GM23338 (cell line): ENCODE measurements at regions not wholly inside any gene's neighbourhood (a gene's known extent, or its start where the extent isn't known, plus 50 kb on each side); places are given as distances from the start of the nearest gene placed in this dataset.

ENCODE experiments used
- ATAC-seq: fragments of 200-7000 bp; cut with Tn5 transposase; 3 replicates; pipeline ENCODE4 v1.9.1; 2020
- DNase-seq: peaks from one replicate; pipeline ENCODE4 v3.0.0-alpha.2; 2015; ENCODE audit warnings: low spot score
- H2AFZ ChIP-seq: fragments of 200-600 bp; sonication (generic); 2 replicates; pipeline ENCODE4 v1.8.0; 2016; ENCODE audit warnings: antibody characterized with exemption, mild to moderate bottlenecking, moderate library complexity
- H3F3A ChIP-seq: fragments of 200-600 bp; sonication (generic); replicated peaks from 2 replicates; pipeline ENCODE4 v1.8.0; 2017; ENCODE audit warnings: antibody characterized with exemption, mixed run types, low read depth
- H3K27ac ChIP-seq: fragments of 200-600 bp; sonication (generic); 2 replicates; pipeline ENCODE4 v1.6.1; 2016; ENCODE audit warnings: low read depth
- H3K27me3 ChIP-seq: fragments of 200-600 bp; sonication (generic); 2 replicates; pipeline ENCODE4 v1.8.0; 2016; ENCODE audit warnings: mild to moderate bottlenecking, mixed run types, moderate library complexity; ENCODE audit not compliant: insufficient read depth
- H3K36me3 ChIP-seq: fragments of 200-600 bp; sonication (generic); 2 replicates; pipeline ENCODE4 v1.8.0; 2016; ENCODE audit warnings: mild to moderate bottlenecking; ENCODE audit not compliant: insufficient read depth
- H3K4me1 ChIP-seq: fragments of 200-600 bp; sonication (generic); 2 replicates; pipeline ENCODE4 v1.8.0; 2016; ENCODE audit warnings: mild to moderate bottlenecking, moderate library complexity; ENCODE audit not compliant: insufficient read depth
- H3K4me2 ChIP-seq: fragments of 200-600 bp; sonication (generic); 2 replicates; pipeline ENCODE4 v1.7.1; 2017; ENCODE audit warnings: mixed run types
- H3K4me3 ChIP-seq: fragments of 200-600 bp; sonication (generic); 2 replicates; pipeline ENCODE4 v1.6.1; 2016; ENCODE audit warnings: mixed run types
- H3K79me2 ChIP-seq: fragments of 200-600 bp; sonication (generic); replicated peaks from 2 replicates; pipeline ENCODE4 v1.8.0; 2017; ENCODE audit warnings: mild to moderate bottlenecking; ENCODE audit not compliant: insufficient read depth
- H3K9me2 ChIP-seq: fragments of 200-600 bp; sonication (generic); 2 replicates; pipeline ENCODE4 v1.8.0; 2017; ENCODE audit not compliant: insufficient read depth
- H4K20me1 ChIP-seq: fragments of 200-600 bp; sonication (generic); replicated peaks from 2 replicates; pipeline ENCODE4 v1.8.0; 2017; ENCODE audit warnings: mild to moderate bottlenecking; ENCODE audit not compliant: insufficient read depth
- H3K27ac Mint-ChIP-seq: 2 replicates; pipeline ENCODE4 v1.8.0; 2020; ENCODE audit warnings: inconsistent platforms, mild to moderate bottlenecking, moderate library complexity, mixed read lengths
- H3K27me3 Mint-ChIP-seq: 3 replicates; pipeline ENCODE4 v1.8.0; 2022; ENCODE audit warnings: low read depth, mild to moderate bottlenecking, moderate library complexity, mixed read lengths, inconsistent platforms; ENCODE audit not compliant: insufficient read depth, poor library complexity
- H3K36me3 Mint-ChIP-seq: 3 replicates; pipeline ENCODE4 v1.8.0; 2021; ENCODE audit warnings: low read depth, mild to moderate bottlenecking, inconsistent platforms, moderate library complexity, mixed read lengths
- H3K4me1 Mint-ChIP-seq: 3 replicates; pipeline ENCODE4 v1.8.0; 2020; ENCODE audit warnings: mild to moderate bottlenecking, inconsistent platforms, mixed read lengths
- H3K4me3 Mint-ChIP-seq: 3 replicates; pipeline ENCODE4 v1.8.0; 2021; ENCODE audit warnings: moderate library complexity, mild to moderate bottlenecking, inconsistent platforms, mixed read lengths
- H3K9me3 Mint-ChIP-seq: 3 replicates; pipeline ENCODE4 v1.8.0; 2020; ENCODE audit warnings: moderate library complexity, mild to moderate bottlenecking, inconsistent platforms, mixed read lengths
- CREB1 ChIP-seq: fragments of 250-450 bp; sonication (Bioruptor Pico); IDR thresholded peaks from 2 replicates; pipeline ENCODE4 v1.5.0; 2020; ENCODE audit warnings: low read depth, mild to moderate bottlenecking, moderate library complexity
- EZH2phosphoT487 ChIP-seq: fragments of 200-600 bp; sonication (generic); IDR thresholded peaks from one replicate; pipeline ENCODE4 v1.8.1; 2018; ENCODE audit warnings: antibody characterized with exemption; ENCODE audit not compliant: unreplicated experiment
- NANOG ChIP-seq: IDR thresholded peaks from 2 replicates; pipeline ENCODE4 v1.6.1; 2016; ENCODE audit warnings: antibody characterized with exemption, borderline replicate concordance
- POLR2AphosphoS5 ChIP-seq: IDR thresholded peaks from 2 replicates; pipeline ENCODE4 v1.6.1; 2016; ENCODE audit warnings: antibody characterized with exemption, low read depth
- STAT1 ChIP-seq: IDR thresholded peaks from one replicate; pipeline ENCODE4 v1.6.1; 2016; ENCODE audit warnings: antibody characterized with exemption; ENCODE audit not compliant: unreplicated experiment
- ZNF114 ChIP-seq: fragments of 250-450 bp; sonication (Bioruptor Pico); IDR thresholded peaks from 2 replicates; pipeline ENCODE4 v1.5.0; 2020; ENCODE audit warnings: mild to moderate bottlenecking, moderate library complexity
- ZNF331 ChIP-seq: fragments of 250-450 bp; sonication (Bioruptor Pico); IDR thresholded peaks from 2 replicates; pipeline ENCODE4 v1.5.0; 2020; ENCODE audit warnings: low read depth, mild to moderate bottlenecking, moderate library complexity
- TF ChIP-seq, protein P1 (sequence below): IDR thresholded peaks from 2 replicates; pipeline ENCODE4 v1.6.1; 2016; ENCODE audit warnings: antibody characterized with exemption
- TF ChIP-seq, protein P2 (sequence below): fragments of 250-450 bp; sonication (Bioruptor Pico); IDR thresholded peaks from 2 replicates; pipeline ENCODE4 v1.5.0; 2020; ENCODE audit warnings: mild to moderate bottlenecking, moderate library complexity
- TF ChIP-seq, protein P3 (sequence below), 2 experiments: fragments of 200-600 bp in 1 of 2; sonication (generic) in 1 of 2; conservative IDR thresholded peaks; 2 replicates each; pipeline versions ENCODE4 v1.5.1 to v1.6.1; 2016 to 2017; ENCODE audit warnings: antibody characterized with exemption in 2 of 2, low read depth in 2 of 2, mild to moderate bottlenecking in 2 of 2, moderate library complexity in 1 of 2

DNA sequence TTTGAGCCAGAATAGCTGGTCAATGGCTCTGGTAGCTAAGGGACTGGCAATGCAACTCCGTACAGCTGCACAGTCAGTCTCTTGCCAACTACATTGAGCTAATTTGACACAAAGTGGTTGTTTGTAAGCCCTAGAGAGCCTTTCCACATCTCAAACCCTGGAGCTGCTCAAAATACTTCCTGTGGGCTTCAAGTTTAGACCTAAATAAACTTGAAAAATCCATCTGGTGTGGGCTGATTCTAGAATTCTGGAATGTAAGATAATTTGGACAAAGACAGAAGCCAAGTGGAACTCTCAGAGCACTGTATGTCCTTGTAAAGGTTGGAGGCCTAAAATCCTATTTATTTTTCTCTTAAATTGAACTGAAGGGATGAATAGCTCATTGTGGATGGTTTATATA lies 380.8 kb downstream of the SPRY1 start:
- Mint-ChIP-seq H3K27me3 (no peaks in the 10 kb centered on the region), H3K4me3 (no peak overlapping the region), H3K4me1 (no peaks in the 10 kb centered on the region), H3K9me3 (peaks cover 8% of the 10 kb centered on the region), H3K36me3 (peaks cover 9% of the 10 kb centered on the region; the same call in 2 of the 3 replicates), H3K27ac (no peak overlapping the region)
- no peak overlapping the region for H2AFZ ChIP-seq
- no peak overlapping the region for H3K4me3 ChIP-seq
- no peaks in the 10 kb centered on the region for H4K20me1 ChIP-seq
- H3K9me2 ChIP-seq = no peaks in the 10 kb centered on the region
- no peaks in the 10 kb centered on the region for H3F3A ChIP-seq
- no peak overlapping the region for H3K27ac ChIP-seq
- H3K4me1 ChIP-seq = no peaks in the 10 kb centered on the region
- no peak overlapping the region for H3K4me2 ChIP-seq
- ATAC-seq = no peak
- H3K27me3 ChIP-seq = no peaks in the 10 kb centered on the region
- no peaks in the 10 kb centered on the region for H3K36me3 ChIP-seq
- no peaks in the 10 kb centered on the region for H3K79me2 ChIP-seq
- TF ChIP-seq ZNF331 = no peak
- TF ChIP-seq STAT1 = no peak
- TF ChIP-seq, protein P1, sequence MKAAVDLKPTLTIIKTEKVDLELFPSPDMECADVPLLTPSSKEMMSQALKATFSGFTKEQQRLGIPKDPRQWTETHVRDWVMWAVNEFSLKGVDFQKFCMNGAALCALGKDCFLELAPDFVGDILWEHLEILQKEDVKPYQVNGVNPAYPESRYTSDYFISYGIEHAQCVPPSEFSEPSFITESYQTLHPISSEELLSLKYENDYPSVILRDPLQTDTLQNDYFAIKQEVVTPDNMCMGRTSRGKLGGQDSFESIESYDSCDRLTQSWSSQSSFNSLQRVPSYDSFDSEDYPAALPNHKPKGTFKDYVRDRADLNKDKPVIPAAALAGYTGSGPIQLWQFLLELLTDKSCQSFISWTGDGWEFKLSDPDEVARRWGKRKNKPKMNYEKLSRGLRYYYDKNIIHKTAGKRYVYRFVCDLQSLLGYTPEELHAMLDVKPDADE = no peak
- no peak for TF ChIP-seq NANOG
- TF ChIP-seq ZNF114 (CRISPR knock-in tag) = no peak
- TF ChIP-seq, protein P2, sequence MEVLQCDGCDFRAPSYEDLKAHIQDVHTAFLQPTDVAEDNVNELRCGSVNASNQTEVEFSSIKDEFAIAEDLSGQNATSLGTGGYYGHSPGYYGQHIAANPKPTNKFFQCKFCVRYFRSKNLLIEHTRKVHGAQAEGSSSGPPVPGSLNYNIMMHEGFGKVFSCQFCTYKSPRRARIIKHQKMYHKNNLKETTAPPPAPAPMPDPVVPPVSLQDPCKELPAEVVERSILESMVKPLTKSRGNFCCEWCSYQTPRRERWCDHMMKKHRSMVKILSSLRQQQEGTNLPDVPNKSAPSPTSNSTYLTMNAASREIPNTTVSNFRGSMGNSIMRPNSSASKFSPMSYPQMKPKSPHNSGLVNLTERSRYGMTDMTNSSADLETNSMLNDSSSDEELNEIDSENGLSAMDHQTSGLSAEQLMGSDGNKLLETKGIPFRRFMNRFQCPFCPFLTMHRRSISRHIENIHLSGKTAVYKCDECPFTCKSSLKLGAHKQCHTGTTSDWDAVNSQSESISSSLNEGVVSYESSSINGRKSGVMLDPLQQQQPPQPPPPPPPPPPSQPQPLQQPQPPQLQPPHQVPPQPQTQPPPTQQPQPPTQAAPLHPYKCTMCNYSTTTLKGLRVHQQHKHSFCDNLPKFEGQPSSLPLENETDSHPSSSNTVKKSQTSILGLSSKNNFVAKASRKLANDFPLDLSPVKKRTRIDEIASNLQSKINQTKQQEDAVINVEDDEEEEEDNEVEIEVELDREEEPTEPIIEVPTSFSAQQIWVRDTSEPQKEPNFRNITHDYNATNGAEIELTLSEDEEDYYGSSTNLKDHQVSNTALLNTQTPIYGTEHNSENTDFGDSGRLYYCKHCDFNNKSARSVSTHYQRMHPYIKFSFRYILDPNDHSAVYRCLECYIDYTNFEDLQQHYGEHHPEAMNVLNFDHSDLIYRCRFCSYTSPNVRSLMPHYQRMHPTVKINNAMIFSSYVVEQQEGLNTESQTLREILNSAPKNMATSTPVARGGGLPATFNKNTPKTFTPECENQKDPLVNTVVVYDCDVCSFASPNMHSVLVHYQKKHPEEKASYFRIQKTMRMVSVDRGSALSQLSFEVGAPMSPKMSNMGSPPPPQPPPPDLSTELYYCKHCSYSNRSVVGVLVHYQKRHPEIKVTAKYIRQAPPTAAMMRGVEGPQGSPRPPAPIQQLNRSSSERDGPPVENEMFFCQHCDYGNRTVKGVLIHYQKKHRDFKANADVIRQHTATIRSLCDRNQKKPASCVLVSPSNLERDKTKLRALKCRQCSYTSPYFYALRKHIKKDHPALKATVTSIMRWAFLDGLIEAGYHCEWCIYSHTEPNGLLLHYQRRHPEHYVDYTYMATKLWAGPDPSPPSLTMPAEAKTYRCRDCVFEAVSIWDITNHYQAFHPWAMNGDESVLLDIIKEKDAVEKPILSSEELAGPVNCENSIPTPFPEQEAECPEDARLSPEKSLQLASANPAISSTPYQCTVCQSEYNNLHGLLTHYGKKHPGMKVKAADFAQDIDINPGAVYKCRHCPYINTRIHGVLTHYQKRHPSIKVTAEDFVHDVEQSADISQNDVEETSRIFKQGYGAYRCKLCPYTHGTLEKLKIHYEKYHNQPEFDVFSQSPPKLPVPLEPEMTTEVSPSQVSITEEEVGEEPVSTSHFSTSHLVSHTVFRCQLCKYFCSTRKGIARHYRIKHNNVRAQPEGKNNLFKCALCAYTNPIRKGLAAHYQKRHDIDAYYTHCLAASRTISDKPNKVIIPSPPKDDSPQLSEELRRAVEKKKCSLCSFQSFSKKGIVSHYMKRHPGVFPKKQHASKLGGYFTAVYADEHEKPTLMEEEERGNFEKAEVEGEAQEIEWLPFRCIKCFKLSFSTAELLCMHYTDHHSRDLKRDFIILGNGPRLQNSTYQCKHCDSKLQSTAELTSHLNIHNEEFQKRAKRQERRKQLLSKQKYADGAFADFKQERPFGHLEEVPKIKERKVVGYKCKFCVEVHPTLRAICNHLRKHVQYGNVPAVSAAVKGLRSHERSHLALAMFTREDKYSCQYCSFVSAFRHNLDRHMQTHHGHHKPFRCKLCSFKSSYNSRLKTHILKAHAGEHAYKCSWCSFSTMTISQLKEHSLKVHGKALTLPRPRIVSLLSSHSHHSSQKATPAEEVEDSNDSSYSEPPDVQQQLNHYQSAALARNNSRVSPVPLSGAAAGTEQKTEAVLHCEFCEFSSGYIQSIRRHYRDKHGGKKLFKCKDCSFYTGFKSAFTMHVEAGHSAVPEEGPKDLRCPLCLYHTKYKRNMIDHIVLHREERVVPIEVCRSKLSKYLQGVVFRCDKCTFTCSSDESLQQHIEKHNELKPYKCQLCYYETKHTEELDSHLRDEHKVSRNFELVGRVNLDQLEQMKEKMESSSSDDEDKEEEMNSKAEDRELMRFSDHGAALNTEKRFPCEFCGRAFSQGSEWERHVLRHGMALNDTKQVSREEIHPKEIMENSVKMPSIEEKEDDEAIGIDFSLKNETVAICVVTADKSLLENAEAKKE (CRISPR knock-in tag) = no peak
- no peak for TF ChIP-seq EZH2phosphoT487
- no peak for TF ChIP-seq POLR2AphosphoS5
- TF ChIP-seq, protein P3, sequence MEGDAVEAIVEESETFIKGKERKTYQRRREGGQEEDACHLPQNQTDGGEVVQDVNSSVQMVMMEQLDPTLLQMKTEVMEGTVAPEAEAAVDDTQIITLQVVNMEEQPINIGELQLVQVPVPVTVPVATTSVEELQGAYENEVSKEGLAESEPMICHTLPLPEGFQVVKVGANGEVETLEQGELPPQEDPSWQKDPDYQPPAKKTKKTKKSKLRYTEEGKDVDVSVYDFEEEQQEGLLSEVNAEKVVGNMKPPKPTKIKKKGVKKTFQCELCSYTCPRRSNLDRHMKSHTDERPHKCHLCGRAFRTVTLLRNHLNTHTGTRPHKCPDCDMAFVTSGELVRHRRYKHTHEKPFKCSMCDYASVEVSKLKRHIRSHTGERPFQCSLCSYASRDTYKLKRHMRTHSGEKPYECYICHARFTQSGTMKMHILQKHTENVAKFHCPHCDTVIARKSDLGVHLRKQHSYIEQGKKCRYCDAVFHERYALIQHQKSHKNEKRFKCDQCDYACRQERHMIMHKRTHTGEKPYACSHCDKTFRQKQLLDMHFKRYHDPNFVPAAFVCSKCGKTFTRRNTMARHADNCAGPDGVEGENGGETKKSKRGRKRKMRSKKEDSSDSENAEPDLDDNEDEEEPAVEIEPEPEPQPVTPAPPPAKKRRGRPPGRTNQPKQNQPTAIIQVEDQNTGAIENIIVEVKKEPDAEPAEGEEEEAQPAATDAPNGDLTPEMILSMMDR (conservative IDR thresholded peaks at IDR 0.05; ENCODE audit: low read depth in 2 of 2) = no peak
- TF ChIP-seq CREB1 (CRISPR knock-in tag) = no peak
- DNase-seq = no peak
